ENCODE measurements at regions not wholly inside any gene's neighbourhood (a gene's known extent, or its start where the extent isn't known, plus 50 kb on each side); places are given as distances from the start of the nearest gene placed in this dataset.
"Not testable (repeated sequence)": the region's sequence is repeated elsewhere in the genome, so short reads cannot be mapped to it uniquely, and the experiment has no call there.

GRCh38 chr7:119594956-119595355 is 678.0 kb upstream of the KCND2 start:
- no peak for DNase-seq (ENCODE audit: low spot score)

GRCh38 chr7:119596651-119597050 is 676.3 kb upstream of the KCND2 start:
- no peak for DNase-seq (ENCODE audit: low spot score)

GRCh38 chr7:119606297-119606696 is 666.7 kb upstream of the KCND2 start:
- no peak for DNase-seq (ENCODE audit: low spot score)

- no peak for DNase-seq (ENCODE audit: low spot score)
Measured at GRCh38 chr7:119620769-119621168, 652.2 kb upstream of the KCND2 start.

GRCh38 chr7:119623427-119623826 is 649.5 kb upstream of the KCND2 start:
- DNase-seq (ENCODE audit: low spot score): no peak

- no peak for DNase-seq (ENCODE audit: low spot score)
Measured at GRCh38 chr7:119630406-119630969, 642.5 kb upstream of the KCND2 start.

GRCh38 chr7:119633812-119634211 is 639.2 kb upstream of the KCND2 start:
- not testable (repeated sequence) for DNase-seq (ENCODE audit: low spot score)

- no peak for DNase-seq (ENCODE audit: low spot score)
Measured at GRCh38 chr7:119640326-119640725, 632.6 kb upstream of the KCND2 start.

- no peak for DNase-seq (ENCODE audit: low spot score)
Measured at GRCh38 chr7:119640861-119641260, 632.1 kb upstream of the KCND2 start.

- DNase-seq (ENCODE audit: low spot score): no peak
Measured at GRCh38 chr7:119643558-119643957, 629.4 kb upstream of the KCND2 start.

- DNase-seq (ENCODE audit: low spot score): no peak
Measured at GRCh38 chr7:119647286-119647685, 625.7 kb upstream of the KCND2 start.

GRCh38 chr7:119648752-119649151 is 624.2 kb upstream of the KCND2 start:
- DNase-seq (ENCODE audit: low spot score): not testable (repeated sequence)

GRCh38 chr7:119660080-119660479 is 612.9 kb upstream of the KCND2 start:
- no peak for DNase-seq (ENCODE audit: low spot score)

- DNase-seq (ENCODE audit: low spot score): no peak
Measured at GRCh38 chr7:119664601-119665000, 608.4 kb upstream of the KCND2 start.

GRCh38 chr7:119665796-119666195 is 607.2 kb upstream of the KCND2 start:
- no peak for DNase-seq (ENCODE audit: low spot score)

- no peak for DNase-seq (ENCODE audit: low spot score)
Measured at GRCh38 chr7:119681336-119681735, 591.6 kb upstream of the KCND2 start.

- no peak for DNase-seq (ENCODE audit: low spot score)
Measured at GRCh38 chr7:119684763-119685162, 588.2 kb upstream of the KCND2 start.

GRCh38 chr7:119685906-119686305 is 587.1 kb upstream of the KCND2 start:
- no peak for DNase-seq (ENCODE audit: low spot score)

GRCh38 chr7:119688831-119689230 is 584.1 kb upstream of the KCND2 start:
- DNase-seq (ENCODE audit: low spot score): no peak

GRCh38 chr7:119692541-119692940 is 580.4 kb upstream of the KCND2 start:
- DNase-seq (ENCODE audit: low spot score): no peak

- DNase-seq (ENCODE audit: low spot score): no peak
Measured at GRCh38 chr7:119694506-119694905, 578.5 kb upstream of the KCND2 start.

GRCh38 chr7:119696336-119696735 is 576.6 kb upstream of the KCND2 start:
- no peak for DNase-seq (ENCODE audit: low spot score)

GRCh38 chr7:119703895-119704294 is 569.1 kb upstream of the KCND2 start:
- DNase-seq (ENCODE audit: low spot score): no peak

GRCh38 chr7:119706608-119707007 is 566.4 kb upstream of the KCND2 start:
- DNase-seq (ENCODE audit: low spot score): no peak

GRCh38 chr7:119708891-119709290 is 564.1 kb upstream of the KCND2 start:
- DNase-seq (ENCODE audit: low spot score): no peak

Data from SW480 (cell line).